ENCODE measurements at regions not wholly inside any gene's neighbourhood (a gene's known extent, or its start where the extent isn't known, plus 50 kb on each side); places are given as distances from the start of the nearest gene placed in this dataset.

- TF ChIP-seq CTCF (conservative IDR thresholded peaks at IDR 0.05; ENCODE audit: low read depth in 2 of 2): no peak
- TF ChIP-seq EZH2 (IDR thresholded peaks at IDR 0.05; ENCODE audit: low read depth, unreplicated experiment): no peak
- TF ChIP-seq REST (IDR thresholded peaks at IDR 0.05; ENCODE audit: unreplicated experiment): no peak
- TF ChIP-seq POLR2AphosphoS5 (IDR thresholded peaks at IDR 0.05; ENCODE audit: low read depth): no peak
- TF ChIP-seq NANOG (IDR thresholded peaks at IDR 0.05; ENCODE audit: borderline replicate concordance): no peak
- no peak for TF ChIP-seq EZH2phosphoT487 (IDR thresholded peaks at IDR 0.05; ENCODE audit: unreplicated experiment)
- no peak for TF ChIP-seq JUNB (IDR thresholded peaks at IDR 0.05; ENCODE audit: unreplicated experiment)
Observed at GRCh38 chr7:4612939-4613841, 68.9 kb upstream of the FOXK1 start.
